BLaER1 (cell line): ENCODE measurements at regions not wholly inside any gene's neighbourhood (a gene's known extent, or its start where the extent isn't known, plus 50 kb on each side); places are given as distances from the start of the nearest gene placed in this dataset.
"Not testable (repeated sequence)": the region's sequence is repeated elsewhere in the genome, so short reads cannot be mapped to it uniquely, and the experiment has no call there.

Source experiments
- H3K27ac ChIP-seq: shearing (Covaris generic); formaldehyde crosslinking; 2 replicates; pipeline ENCODE4 v1.8.1; 2022
- H3K27me3 ChIP-seq: shearing (Covaris generic); formaldehyde crosslinking; 2 replicates; pipeline ENCODE4 v1.8.1; 2022
- H3K36me3 ChIP-seq: shearing (Covaris generic); formaldehyde crosslinking; 2 replicates; pipeline ENCODE4 v1.8.1; 2022
- H3K4me1 ChIP-seq: shearing (Covaris generic); formaldehyde crosslinking; 2 replicates; pipeline ENCODE4 v1.8.1; 2022
- H3K4me2 ChIP-seq: shearing (Covaris generic); formaldehyde crosslinking; 2 replicates; pipeline ENCODE4 v1.8.1; 2022
- H3K4me3 ChIP-seq: shearing (Covaris generic); formaldehyde crosslinking; 2 replicates; pipeline ENCODE4 v1.8.1; 2022
- H3K9ac ChIP-seq: shearing (Covaris generic); formaldehyde crosslinking; 2 replicates; pipeline ENCODE4 v1.8.1; 2022
- H3K9me3 ChIP-seq: shearing (Covaris generic); formaldehyde crosslinking; 2 replicates; pipeline ENCODE4 v1.8.1; 2022
- H4K20me1 ChIP-seq: shearing (Covaris generic); formaldehyde crosslinking; 2 replicates; pipeline ENCODE4 v1.8.1; 2022
- Cebpa-rat ChIP-seq: shearing (Covaris generic); IDR thresholded peaks from 2 replicates; pipeline ENCODE4 v1.8.1; 2022

GRCh38 chr14:106556665-106557289 lies 1030.4 kb downstream of the TMEM121 start:
- no peaks in the 10 kb centered on the region for H3K36me3 ChIP-seq
- no peaks in the 10 kb centered on the region for H3K4me1 ChIP-seq
- no peak overlapping the region for H3K4me3 ChIP-seq
- TF ChIP-seq Cebpa-rat, result no peak
- H3K9ac ChIP-seq, result no peak overlapping the region
- no peaks in the 10 kb centered on the region for H4K20me1 ChIP-seq
- no peaks in the 10 kb centered on the region for H3K9me3 ChIP-seq
- H3K4me2 ChIP-seq, result no peak overlapping the region
- H3K27me3 ChIP-seq, result no peaks in the 10 kb centered on the region
- H3K27ac ChIP-seq, result no peak overlapping the region

GRCh38 chr14:106562451-106562850 lies 1036.1 kb downstream of the TMEM121 start:
- H3K9ac ChIP-seq, result no peak overlapping the region
- H3K27ac ChIP-seq, result no peak overlapping the region
- H3K4me1 ChIP-seq, result peaks cover 5% of the 10 kb centered on the region; the same call in 1 of the 2 replicates
- H4K20me1 ChIP-seq, result no peaks in the 10 kb centered on the region
- no peak overlapping the region for H3K4me2 ChIP-seq
- no peaks in the 10 kb centered on the region for H3K27me3 ChIP-seq
- no peaks in the 10 kb centered on the region for H3K9me3 ChIP-seq
- H3K36me3 ChIP-seq, result no peaks in the 10 kb centered on the region
- no peak overlapping the region for H3K4me3 ChIP-seq
- TF ChIP-seq Cebpa-rat, result no peak

- Histone ChIP-seq H3K9me3 (no peaks in the 10 kb centered on the region), H3K27me3 (no peaks in the 10 kb centered on the region)
These were observed 1037.8 kb downstream of the TMEM121 start for GRCh38 chr14:106564058-106564643.

DNA sequence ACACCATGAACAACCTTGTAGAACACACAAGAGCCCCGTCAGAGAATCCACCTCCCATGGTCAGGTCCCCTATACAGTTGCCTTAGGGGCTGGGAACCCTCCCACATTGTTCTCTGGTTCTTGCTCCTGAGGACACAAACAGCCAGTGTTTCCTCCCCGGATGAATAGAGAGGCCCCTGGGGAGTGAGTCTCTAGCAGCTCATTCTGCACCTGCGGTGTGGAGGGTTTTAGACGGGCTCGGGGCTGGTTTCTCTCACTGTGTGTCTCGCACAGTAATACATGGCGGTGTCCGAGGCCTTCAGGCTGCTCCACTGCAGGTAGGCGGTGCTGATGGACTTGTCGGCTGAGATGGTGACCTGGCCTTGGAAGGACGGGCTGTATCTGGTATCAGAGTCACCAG lies 1052.1 kb downstream of the TMEM121 start:
- H3K36me3 ChIP-seq, result no peaks in the 10 kb centered on the region
- no peaks in the 10 kb centered on the region for H3K27me3 ChIP-seq
- no peak overlapping the region for H3K4me3 ChIP-seq
- H3K9ac ChIP-seq, result peak overlapping the region; percentile 34; the same call in 1 of the 2 replicates
- H3K27ac ChIP-seq, result peak overlapping the region; percentile 75
- TF ChIP-seq Cebpa-rat, result no peak
- H3K4me2 ChIP-seq, result peak overlapping the region; percentile 67
- H3K4me1 ChIP-seq, result peaks cover 60% of the 10 kb centered on the region
- no peaks in the 10 kb centered on the region for H3K9me3 ChIP-seq
- H4K20me1 ChIP-seq, result no peaks in the 10 kb centered on the region

More at GRCh38 chr14:106564058-106564643, 1037.8 kb downstream of the TMEM121 start:
- H3K27ac ChIP-seq, result no peak overlapping the region
- H3K36me3 ChIP-seq, result no peaks in the 10 kb centered on the region
- H3K4me1 ChIP-seq, result peaks cover 5% of the 10 kb centered on the region; the same call in 1 of the 2 replicates
- H3K4me3 ChIP-seq, result no peak overlapping the region
- H3K4me2 ChIP-seq, result peak overlapping the region; percentile 32; the same call in 1 of the 2 replicates
- no peak overlapping the region for H3K9ac ChIP-seq
- H4K20me1 ChIP-seq, result no peaks in the 10 kb centered on the region
- TF ChIP-seq Cebpa-rat, result no peak

- Histone ChIP-seq H3K4me2 (peak overlapping the region; percentile 67), H3K4me1 (peaks cover 64% of the 10 kb centered on the region), H3K4me3 (no peak overlapping the region), H3K9me3 (no peaks in the 10 kb centered on the region), H3K9ac (peak overlapping the region; percentile 34; the same call in 1 of the 2 replicates), H4K20me1 (no peaks in the 10 kb centered on the region), H3K27ac (peak overlapping the region; percentile 75), H3K27me3 (no peaks in the 10 kb centered on the region), H3K36me3 (no peaks in the 10 kb centered on the region)
- TF ChIP-seq Cebpa-rat, result no peak
These were observed 1052.7 kb downstream of the TMEM121 start for GRCh38 chr14:106579084-106579483.

- Histone ChIP-seq H3K36me3 (no peaks in the 10 kb centered on the region), H3K4me2 (peak overlapping the region; percentile 64), H3K9ac (no peak overlapping the region), H3K27me3 (no peaks in the 10 kb centered on the region), H3K4me1 (peaks cover 97% of the 10 kb centered on the region), H3K27ac (peak overlapping the region; percentile 35; the same call in 1 of the 2 replicates), H3K9me3 (no peaks in the 10 kb centered on the region), H4K20me1 (no peaks in the 10 kb centered on the region), H3K4me3 (no peak overlapping the region)
- no peak for TF ChIP-seq Cebpa-rat
These were observed 1059.3 kb downstream of the TMEM121 start for GRCh38 chr14:106585692-106586091.

DNA sequence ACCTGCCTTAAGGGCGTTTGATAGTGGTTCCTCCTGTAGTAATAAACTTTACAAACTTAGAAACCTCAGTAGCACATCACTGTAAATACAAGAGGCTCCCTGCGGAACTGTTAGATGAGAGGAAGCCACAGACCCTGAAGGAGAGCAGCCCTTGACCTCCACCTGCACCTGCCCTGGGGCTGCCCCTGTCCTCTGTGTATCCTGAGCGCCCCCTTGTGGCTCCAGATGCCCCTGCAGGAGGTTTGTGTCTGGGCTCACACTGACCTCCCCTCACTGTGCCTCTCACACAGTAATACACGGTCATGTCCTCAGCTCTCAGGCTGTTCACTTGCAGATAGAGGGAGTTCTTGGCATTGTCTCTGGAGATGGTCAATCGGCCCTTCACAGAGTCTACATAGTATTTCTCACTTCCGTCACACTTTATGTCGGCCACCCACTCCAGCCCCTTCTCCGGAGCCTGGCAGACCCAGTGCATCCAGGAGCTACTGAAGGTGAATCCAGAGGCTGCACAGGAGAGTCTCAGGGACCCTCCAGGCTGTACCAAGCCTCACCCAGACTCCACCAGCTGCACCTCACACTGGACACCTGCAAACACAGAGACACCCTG lies 1059.8 kb downstream of the TMEM121 start:
- Histone ChIP-seq H4K20me1 (no peaks in the 10 kb centered on the region), H3K4me3 (no peak overlapping the region)

DNA sequence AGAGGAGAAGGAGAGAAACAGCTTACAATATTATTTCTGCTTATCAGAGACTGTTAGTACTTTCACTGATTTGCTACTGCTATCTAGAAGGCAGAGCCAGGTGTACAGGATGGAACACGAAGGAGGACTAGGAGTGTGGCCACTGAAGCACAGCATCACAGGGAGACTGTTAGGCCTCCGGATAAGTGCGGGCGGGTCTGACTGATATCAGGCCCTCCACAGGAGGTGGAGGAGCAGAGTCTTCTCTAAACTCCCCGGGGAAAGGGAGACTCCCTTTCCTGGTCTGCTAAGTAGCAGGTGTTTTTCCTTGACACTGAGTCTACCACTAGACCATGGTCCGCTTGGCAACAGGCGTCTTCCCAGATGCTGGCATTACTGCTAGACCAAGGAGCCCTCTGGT lies 1065.2 kb downstream of the TMEM121 start:
- peak overlapping the region; percentile 48; the same call in 1 of the 2 replicates for H3K4me3 ChIP-seq
- not testable (repeated sequence) for H3K9me3 ChIP-seq, H3K36me3 ChIP-seq, H4K20me1 ChIP-seq, H3K27me3 ChIP-seq
- peak overlapping the region; percentile 75 for H3K9ac ChIP-seq
- peak overlapping the region; percentile 73 for H3K4me2 ChIP-seq
- peak overlapping the region; percentile 90 for H3K27ac ChIP-seq
- peaks cover 60% of the 10 kb centered on the region for H3K4me1 ChIP-seq

More for the DNA sequence above, 1059.8 kb downstream of the TMEM121 start:
- H3K4me2 ChIP-seq, result peak overlapping the region; percentile 64
- no peak for TF ChIP-seq Cebpa-rat
- H3K9ac ChIP-seq, result peak overlapping the region; percentile 24; the same call in 1 of the 2 replicates
- no peaks in the 10 kb centered on the region for H3K9me3 ChIP-seq
- H3K27me3 ChIP-seq, result no peaks in the 10 kb centered on the region
- peaks cover 94% of the 10 kb centered on the region for H3K4me1 ChIP-seq
- H3K27ac ChIP-seq, result peak overlapping the region; percentile 77
- no peaks in the 10 kb centered on the region for H3K36me3 ChIP-seq

- H3K27me3 ChIP-seq, H4K20me1 ChIP-seq, H3K36me3 ChIP-seq, H3K9me3 ChIP-seq: not testable (repeated sequence)
- peak overlapping the region; percentile 75 for H3K9ac ChIP-seq
- H3K27ac ChIP-seq, result peak overlapping the region; percentile 90
- peak overlapping the region; percentile 52 for H3K4me3 ChIP-seq
- H3K4me2 ChIP-seq, result peak overlapping the region; percentile 73
- peaks cover 60% of the 10 kb centered on the region for H3K4me1 ChIP-seq
These were observed 1065.9 kb downstream of the TMEM121 start for GRCh38 chr14:106592115-106592852.
